DMS153 treated with DMSO at 0.1 percent for 48 hours (cell line): ENCODE measurements at regions not wholly inside any gene's neighbourhood (a gene's known extent, or its start where the extent isn't known, plus 50 kb on each side); places are given as distances from the start of the nearest gene placed in this dataset.
A peak's percentile ranks its signal among the peaks of the same experiment; 100 is the strongest.

Source experiments
- DNase-seq: peaks from one replicate; lab custom pipeline; 2025; ENCODE audit not compliant: unreplicated experiment; lab: John Stamatoyannopoulos, UW

GRCh38 chr20:24738058-24738775, 210.9 kb upstream of the CST7 start:
- no peak for DNase-seq

- no peak for DNase-seq
Observed at GRCh38 chr20:24738981-24739633, 210.0 kb upstream of the CST7 start.

GRCh38 chr20:24739746-24740145, 209.3 kb upstream of the CST7 start:
- DNase-seq, result no peak

GRCh38 chr20:24741493-24742072, 207.5 kb upstream of the CST7 start:
- no peak for DNase-seq

- DNase-seq, result no peak
Observed at GRCh38 chr20:24742436-24742835, 206.6 kb upstream of the CST7 start.

GRCh38 chr20:24742989-24743388, 206.1 kb upstream of the CST7 start:
- DNase-seq, result no peak

- no peak for DNase-seq
Observed at GRCh38 chr20:24743641-24744040, 205.4 kb upstream of the CST7 start.

- DNase-seq, result no peak
Observed at GRCh38 chr20:24744747-24745146, 204.3 kb upstream of the CST7 start.

GRCh38 chr20:24745206-24745605, 203.9 kb upstream of the CST7 start:
- no peak for DNase-seq

- DNase-seq, result no peak
Observed at GRCh38 chr20:24745617-24746350, 203.3 kb upstream of the CST7 start.

GRCh38 chr20:24746351-24746685, 202.8 kb upstream of the CST7 start:
- DNase-seq, result peak; percentile 39

- no peak for DNase-seq
Observed at GRCh38 chr20:24747010-24747712, 201.9 kb upstream of the CST7 start.

- no peak for DNase-seq
Observed at GRCh38 chr20:24747881-24748595, 201.0 kb upstream of the CST7 start.

GRCh38 chr20:24751551-24751950, 197.5 kb upstream of the CST7 start:
- DNase-seq, result no peak

- DNase-seq, result no peak
Observed at GRCh38 chr20:24752612-24753011, 196.5 kb upstream of the CST7 start.

GRCh38 chr20:24753130-24753529, 195.9 kb upstream of the CST7 start:
- DNase-seq, result no peak

GRCh38 chr20:24754691-24755090, 194.4 kb upstream of the CST7 start:
- DNase-seq, result no peak

- DNase-seq, result no peak
Observed at GRCh38 chr20:24755411-24755922, 193.6 kb upstream of the CST7 start.

- no peak for DNase-seq
Observed at GRCh38 chr20:24756292-24757025, 192.6 kb upstream of the CST7 start.
